B cell (primary cell): ENCODE measurements at regions not wholly inside any gene's neighbourhood (a gene's known extent, or its start where the extent isn't known, plus 50 kb on each side); places are given as distances from the start of the nearest gene placed in this dataset.

Experiments used
- ATAC-seq: fragments of 200-7000 bp; cut with Tn5 transposase; one replicate; pipeline ENCODE4 v1.10.0; 2021; ENCODE audit warnings: low read depth, mild to moderate bottlenecking, moderate number of reproducible peaks, moderate library complexity
- CTCF ChIA-PET: fragments of 350-600 bp; sonication (Branson Sonifier 250); formaldehyde crosslinking; loops from one replicate; lab custom pipeline; 2021; ENCODE audit warnings: antibody characterized with exemption, inconsistent platforms; lab: Charles Lee
- POLR2A ChIA-PET: fragments of 350-600 bp; sonication (Branson Sonifier 250); formaldehyde crosslinking; loops from one replicate; lab custom pipeline; 2021; ENCODE audit warnings: antibody characterized with exemption; lab: Charles Lee
- DNase-seq: peaks from one replicate; pipeline ENCODE4 v3.0.0; 2013
- H2AFZ ChIP-seq: 2 replicates; pipeline ENCODE4 v1.6.1; 2012; ENCODE audit warnings: mild to moderate bottlenecking, low read depth, low read length; ENCODE audit not compliant: insufficient read depth, poor library complexity, severe bottlenecking
- H3K27ac ChIP-seq, 2 donors: 1 replicate in 1 of 2; 2 replicates in 1 of 2; pipeline ENCODE4 v1.5.1; 2012 to 2013; ENCODE audit warnings: low read length in 2 of 2, mild to moderate bottlenecking in 2 of 2, moderate library complexity in 1 of 2
- H3K27me3 ChIP-seq, 4 experiments: fragments of 200-600 bp in 1 of 4; sonication (generic) in 1 of 4; replicated peaks in 1 of 4; 1 replicate in 2 of 4; 2 replicates in 2 of 4; pipeline versions ENCODE4 v1.6.1 to v1.7.0; 2013 to 2016; ENCODE audit warnings: low read length in 3 of 4, mild to moderate bottlenecking in 2 of 4, mixed read lengths in 1 of 4, moderate library complexity in 1 of 4; ENCODE audit not compliant: insufficient read depth in 4 of 4, control insufficient read depth in 3 of 4; ENCODE audit errors: control extremely low read depth in 1 of 4
- H3K36me3 ChIP-seq, 2 experiments: replicated peaks in 1 of 2; 1 replicate in 1 of 2; 2 replicates in 1 of 2; pipeline versions ENCODE4 v1.6.1 to v1.7.1; 2013; ENCODE audit warnings: low read length in 1 of 2; ENCODE audit not compliant: insufficient read depth in 2 of 2, control insufficient read depth in 1 of 2; ENCODE audit errors: control extremely low read depth in 1 of 2, extremely low read depth in 1 of 2
- H3K4me1 ChIP-seq, 2 donors: fragments of 200-600 bp in 1 of 2; sonication (generic) in 1 of 2; 1 replicate in 1 of 2; 2 replicates in 1 of 2; pipeline versions ENCODE4 v1.5.1 to v1.6.1; 2013 to 2017; ENCODE audit warnings: low read length in 2 of 2; ENCODE audit not compliant: control insufficient read depth in 2 of 2, insufficient read depth in 2 of 2
- H3K4me2 ChIP-seq: replicated peaks from 2 replicates; pipeline ENCODE3; 2012; ENCODE audit warnings: mild to moderate bottlenecking, low read depth, low read length; ENCODE audit not compliant: poor library complexity, severe bottlenecking
- H3K4me3 ChIP-seq, 5 experiments: fragments of 200-600 bp in 1 of 5; sonication (generic) in 1 of 5; 1 replicate in 3 of 5; 2 replicates in 2 of 5; pipeline versions ENCODE4 v1.5.1 to v1.7.0; 2011 to 2016; ENCODE audit warnings: low read length in 4 of 5, mild to moderate bottlenecking in 4 of 5, low read depth in 2 of 5, control low read depth in 1 of 5, moderate library complexity in 1 of 5; ENCODE audit not compliant: insufficient read depth in 1 of 5; ENCODE audit errors: control extremely low read depth in 1 of 5, extremely low read depth in 1 of 5
- H3K79me2 ChIP-seq: fragments of 200-600 bp; sonication (generic); one replicate; pipeline ENCODE4 v1.6.0; 2016; ENCODE audit warnings: low read length; ENCODE audit not compliant: control insufficient read depth, insufficient read depth
- H3K9ac ChIP-seq: fragments of 200-600 bp; sonication (generic); 2 replicates; pipeline ENCODE4 v1.6.1; 2017; ENCODE audit warnings: mild to moderate bottlenecking, low read length, moderate library complexity
- H3K9me3 ChIP-seq, 3 donors: one replicate each; pipeline versions ENCODE4 v1.6.1 to v1.7.1; 2013; ENCODE audit warnings: low read length in 2 of 3; ENCODE audit not compliant: control insufficient read depth in 2 of 3, insufficient read depth in 1 of 3; ENCODE audit errors: control extremely low read depth in 1 of 3
- H4K20me1 ChIP-seq: 2 replicates; pipeline ENCODE4 v1.6.0; 2012; ENCODE audit warnings: mild to moderate bottlenecking, low read length; ENCODE audit not compliant: insufficient read depth, control insufficient read depth, poor library complexity, severe bottlenecking
- H3K27ac Mint-ChIP-seq: one replicate; pipeline ENCODE4 v1.8.0; 2021; ENCODE audit warnings: mixed read lengths
- H3K27me3 Mint-ChIP-seq: one replicate; pipeline ENCODE4 v1.8.0; 2021; ENCODE audit warnings: mixed read lengths
- H3K4me1 Mint-ChIP-seq: one replicate; pipeline ENCODE4 v1.8.0; 2021; ENCODE audit warnings: mixed read lengths
- H3K4me3 Mint-ChIP-seq: one replicate; pipeline ENCODE4 v1.8.0; 2021; ENCODE audit warnings: mixed read lengths
- H3K9me3 Mint-ChIP-seq: one replicate; pipeline ENCODE4 v1.8.0; 2022; ENCODE audit warnings: mixed read lengths; ENCODE audit not compliant: insufficient read depth
- CTCF ChIP-seq: fragments of 200-600 bp; IDR thresholded peaks from one replicate; pipeline ENCODE4 v1.8.0; 2022; ENCODE audit warnings: antibody characterized with exemption, mild to moderate bottlenecking
- EZH2 ChIP-seq: IDR thresholded peaks from 2 replicates; pipeline ENCODE4 v1.6.1; 2012; ENCODE audit warnings: borderline replicate concordance, low read depth, mild to moderate bottlenecking, moderate library complexity, low read length; ENCODE audit not compliant: insufficient read depth, poor library complexity, severe bottlenecking
- WGBS: methylation state at CpG from one replicate; pipeline ENCODE4 v1.1.5; 2013; ENCODE audit warnings: missing lambda C conversion rate; ENCODE audit not compliant: insufficient coverage; 5-methylcytosine and 5-hydroxymethylcytosine counted together
- intact Hi-C: fragments of 100-400 bp; cut with micrococcal nuclease; formaldehyde crosslinking; loops from one replicate; pipeline ENCODE4 v1.10.0; 2022

- Mint-ChIP-seq H3K27me3 (peaks cover 4% of the 10 kb centered on the region), H3K4me1 (peaks cover 9% of the 10 kb centered on the region), H3K4me3 (no peak overlapping the region), H3K9me3 (no peaks in the 10 kb centered on the region), H3K27ac (no peak overlapping the region)
- no peak overlapping the region for H3K9ac ChIP-seq
- H4K20me1 ChIP-seq = no peaks in the 10 kb centered on the region
- no peak overlapping the region for H3K4me3 ChIP-seq
- DNase-seq (no peak), ATAC-seq (no peak)
- no peak overlapping the region for H3K4me2 ChIP-seq
- intact Hi-C loops = no loop called here
- H3K4me1 ChIP-seq = peaks cover 4 to 5% of the 10 kb centered on the region in 2 donors
- CTCF ChIA-PET = interaction anchor here (1.1 to 3.1 kb wide), 2 partner anchors 10 kb away, joined by 4 to 19 read pairs; no protein-coding TSS in a partner anchor
- H3K27me3 ChIP-seq = no peaks in the 10 kb centered on the region
- H3K27ac ChIP-seq = no peak overlapping the region
- H3K36me3 ChIP-seq = no peaks in the 10 kb centered on the region
- POLR2A ChIA-PET = no interaction called here
- no peaks in the 10 kb centered on the region for H3K79me2 ChIP-seq
- H3K9me3 ChIP-seq = no peaks in the 10 kb centered on the region
- WGBS = no CpG with 5 or more reads among the region's 5 CpGs
- H2AFZ ChIP-seq = no peak overlapping the region
- no peak for TF ChIP-seq CTCF
- TF ChIP-seq EZH2 = no peak
Observed at GRCh38 chrX:20519826-20520225, 253.1 kb upstream of the RPS6KA3 start.

GRCh38 chrX:20519146-20519545 lies 252.4 kb upstream of the RPS6KA3 start:
- Mint-ChIP-seq H3K27ac (peak overlapping the region; percentile 17), H3K9me3 (no peaks in the 10 kb centered on the region), H3K4me3 (no peak overlapping the region), H3K4me1 (peaks cover 9% of the 10 kb centered on the region), H3K27me3 (peaks cover 4% of the 10 kb centered on the region)
- POLR2A ChIA-PET = no interaction called here
- Histone ChIP-seq H3K9me3 (no peaks in the 10 kb centered on the region), H3K79me2 (no peaks in the 10 kb centered on the region), H3K36me3 (no peaks in the 10 kb centered on the region), H2AFZ (no peak overlapping the region), H4K20me1 (no peaks in the 10 kb centered on the region), H3K27ac (no peak overlapping the region), H3K9ac (no peak overlapping the region), H3K27me3 (no peaks in the 10 kb centered on the region), H3K4me3 (no peak overlapping the region), H3K4me2 (no peak overlapping the region), H3K4me1 (peaks cover 4 to 5% of the 10 kb centered on the region in 2 donors)
- CTCF ChIA-PET = interaction anchor here (1.1 kb wide), 1 partner anchor 11 kb away, joined by 4 read pairs; no protein-coding TSS in a partner anchor
- 95% methylated on average over 3 of the region's 5 CpGs for WGBS
- ATAC-seq (no peak), DNase-seq (no peak)
- intact Hi-C loops = no loop called here
- TF ChIP-seq CTCF (no peak), EZH2 (no peak)
